AG09309 (cell line): ENCODE measurements at regions not wholly inside any gene's neighbourhood (a gene's known extent, or its start where the extent isn't known, plus 50 kb on each side); places are given as distances from the start of the nearest gene placed in this dataset.

Experiments
- DNase-seq: peaks from one replicate; pipeline ENCODE4 v3.0.0-alpha.2; 2010; ENCODE audit warnings: low read depth
- H3K4me3 ChIP-seq: 2 replicates; pipeline ENCODE4 v1.5.1; 2011; ENCODE audit warnings: mild to moderate bottlenecking, low read depth, low read length, moderate library complexity; ENCODE audit not compliant: control insufficient read depth
- CTCF ChIP-seq: IDR thresholded peaks from 2 replicates; pipeline ENCODE4 v1.5.1; 2011; ENCODE audit warnings: mild to moderate bottlenecking, low read depth, low read length, inconsistent platforms; ENCODE audit not compliant: insufficient read depth, control insufficient read depth; ENCODE audit errors: missing control alignments

- no peak for TF ChIP-seq CTCF
- H3K4me3 ChIP-seq = no peak overlapping the region
- DNase-seq = no peak
Measured at GRCh38 chr1:106290805-106291501, 765.5 kb upstream of the PRMT6 start.

- H3K4me3 ChIP-seq = no peak overlapping the region
- no peak for TF ChIP-seq CTCF
- no peak for DNase-seq
Measured at GRCh38 chr1:106292130-106292529, 764.3 kb upstream of the PRMT6 start.

GRCh38 chr1:106296431-106296830 is 760.0 kb upstream of the PRMT6 start:
- no peak for DNase-seq
- TF ChIP-seq CTCF = no peak
- H3K4me3 ChIP-seq = no peak overlapping the region

- no peak for DNase-seq
- no peak overlapping the region for H3K4me3 ChIP-seq
- no peak for TF ChIP-seq CTCF
Measured at GRCh38 chr1:106304106-106304505, 752.4 kb upstream of the PRMT6 start.

GRCh38 chr1:106319612-106320011 is 736.9 kb upstream of the PRMT6 start:
- no peak for DNase-seq
- H3K4me3 ChIP-seq = no peak overlapping the region
- no peak for TF ChIP-seq CTCF

- TF ChIP-seq CTCF = no peak
- no peak overlapping the region for H3K4me3 ChIP-seq
- DNase-seq = no peak
Measured at GRCh38 chr1:106325600-106325999, 730.9 kb upstream of the PRMT6 start.
